ENCODE measurements at regions not wholly inside any gene's neighbourhood (a gene's known extent, or its start where the extent isn't known, plus 50 kb on each side); places are given as distances from the start of the nearest gene placed in this dataset.

- H3K36me3 ChIP-seq (ENCODE audit: control insufficient read depth, insufficient read depth, low read length), result no peaks in the 10 kb centered on the region
- TF ChIP-seq CTCF (conservative IDR thresholded peaks at IDR 0.05), result no peak
- H3K9me3 ChIP-seq (ENCODE audit: control insufficient read depth, low read length), result peaks cover 12% of the 10 kb centered on the region
- Mint-ChIP-seq H3K4me1 (peaks cover 13% of the 10 kb centered on the region), H3K36me3 (ENCODE audit: low read depth) (no peaks in the 10 kb centered on the region), H3K4me3 (no peak overlapping the region), H3K9me3 (peaks cover 11% of the 10 kb centered on the region), H3K27ac (no peak overlapping the region), H3K27me3 (ENCODE audit: insufficient read depth) (no peaks in the 10 kb centered on the region)
- no peak overlapping the region for H3K27ac ChIP-seq (ENCODE audit: low read depth, low read length)
- no peak overlapping the region for H3K9ac ChIP-seq (ENCODE audit: extremely low read depth, low read length, poor library complexity, severe bottlenecking)
- H3K4me1 ChIP-seq (ENCODE audit: control insufficient read depth, insufficient read depth, low read length), result no peaks in the 10 kb centered on the region
- WGBS, 2 experiments (ENCODE audit: insufficient coverage in 1 of 2, insufficient read length in 1 of 2), result 79% methylated on average over 1 of the region's 1 CpG; no CpG with 5 or more reads in 1 of the 2 experiments
- no peaks in the 10 kb centered on the region for H3K27me3 ChIP-seq (ENCODE audit: control insufficient read depth, insufficient read depth, low read length, poor library complexity, severe bottlenecking)
- DNase-seq, result no peak
- H3K4me3 ChIP-seq (ENCODE audit: low read length), result no peak overlapping the region
These were observed 128.6 kb upstream of the SPACA1 start for GRCh38 chr6:87919001-87919400.

GRCh38 chr6:87918461-87918941, 129.1 kb upstream of the SPACA1 start:
- no peak overlapping the region for H3K4me3 Mint-ChIP-seq
- DNase-seq, result no peak
- Histone ChIP-seq H3K9ac (ENCODE audit: extremely low read depth, low read length, poor library complexity, severe bottlenecking) (no peak overlapping the region), H3K4me3 (ENCODE audit: low read length) (no peak overlapping the region), H3K27ac (ENCODE audit: low read depth, low read length) (no peak overlapping the region), H3K9me3 (ENCODE audit: control insufficient read depth, low read length) (peaks cover 12% of the 10 kb centered on the region), H3K27me3 (ENCODE audit: control insufficient read depth, insufficient read depth, low read length, poor library complexity, severe bottlenecking) (no peaks in the 10 kb centered on the region), H3K36me3 (ENCODE audit: control insufficient read depth, insufficient read depth, low read length) (no peaks in the 10 kb centered on the region), H3K4me1 (ENCODE audit: control insufficient read depth, insufficient read depth, low read length) (no peaks in the 10 kb centered on the region)
- 88 to 90% methylated on average over 4 to 5 of the region's 5 CpGs for WGBS, 2 experiments (ENCODE audit: insufficient coverage in 1 of 2, insufficient read length in 1 of 2)
- no peaks in the 10 kb centered on the region for H3K36me3 Mint-ChIP-seq (ENCODE audit: low read depth)
- no peaks in the 10 kb centered on the region for H3K27me3 Mint-ChIP-seq (ENCODE audit: insufficient read depth)
- H3K9me3 Mint-ChIP-seq, result peaks cover 11% of the 10 kb centered on the region
- no peak for TF ChIP-seq CTCF (conservative IDR thresholded peaks at IDR 0.05)
- H3K27ac Mint-ChIP-seq, result no peak overlapping the region
- H3K4me1 Mint-ChIP-seq, result peaks cover 11% of the 10 kb centered on the region

- WGBS, 2 experiments (ENCODE audit: insufficient coverage in 1 of 2, insufficient read length in 1 of 2), result 89 to 92% methylated on average over 1 of the region's 1 CpG
- Histone ChIP-seq H3K27me3 (ENCODE audit: control insufficient read depth, insufficient read depth, low read length, poor library complexity, severe bottlenecking) (no peaks in the 10 kb centered on the region), H3K4me1 (ENCODE audit: control insufficient read depth, insufficient read depth, low read length) (no peaks in the 10 kb centered on the region), H3K27ac (ENCODE audit: low read depth, low read length) (no peak overlapping the region), H3K36me3 (ENCODE audit: control insufficient read depth, insufficient read depth, low read length) (no peaks in the 10 kb centered on the region), H3K9me3 (ENCODE audit: control insufficient read depth, low read length) (peaks cover 12% of the 10 kb centered on the region), H3K4me3 (ENCODE audit: low read length) (no peak overlapping the region), H3K9ac (ENCODE audit: extremely low read depth, low read length, poor library complexity, severe bottlenecking) (no peak overlapping the region)
- TF ChIP-seq CTCF (conservative IDR thresholded peaks at IDR 0.05), result no peak
- Mint-ChIP-seq H3K36me3 (ENCODE audit: low read depth) (no peaks in the 10 kb centered on the region), H3K27ac (no peak overlapping the region), H3K4me1 (peaks cover 6% of the 10 kb centered on the region), H3K4me3 (no peak overlapping the region), H3K27me3 (ENCODE audit: insufficient read depth) (no peaks in the 10 kb centered on the region), H3K9me3 (peaks cover 11% of the 10 kb centered on the region)
- DNase-seq, result no peak
These were observed 129.8 kb upstream of the SPACA1 start for GRCh38 chr6:87917886-87918285.

All from endodermal cell (in vitro differentiated cells).